ENCODE measurements at regions not wholly inside any gene's neighbourhood (a gene's known extent, or its start where the extent isn't known, plus 50 kb on each side); places are given as distances from the start of the nearest gene placed in this dataset.
"Not testable (repeated sequence)": the region's sequence is repeated elsewhere in the genome, so short reads cannot be mapped to it uniquely, and the experiment has no call there.

GRCh38 chr12:11980115-11980514 lies 90.6 kb upstream of the BCL2L14 start:
- DNase-seq: no peak

GRCh38 chr12:11981121-11981733 lies 89.5 kb upstream of the BCL2L14 start:
- no peak for DNase-seq

- DNase-seq: no peak
These were observed 86.3 kb upstream of the BCL2L14 start for GRCh38 chr12:11984417-11984816.

- no peak for DNase-seq
These were observed 84.6 kb upstream of the BCL2L14 start for GRCh38 chr12:11986165-11986564.

GRCh38 chr12:11987901-11988300 lies 82.8 kb upstream of the BCL2L14 start:
- no peak for DNase-seq

GRCh38 chr12:11991604-11992003 lies 79.1 kb upstream of the BCL2L14 start:
- DNase-seq: no peak

GRCh38 chr12:11992515-11992914 lies 78.2 kb upstream of the BCL2L14 start:
- no peak for DNase-seq

GRCh38 chr12:11998307-11998943 lies 72.3 kb upstream of the BCL2L14 start:
- not testable (repeated sequence) for DNase-seq

- no peak for DNase-seq
These were observed 71.8 kb upstream of the BCL2L14 start for GRCh38 chr12:11998944-11999315.

- DNase-seq: no peak
These were observed 67.1 kb upstream of the BCL2L14 start for GRCh38 chr12:12003609-12004008.

GRCh38 chr12:12004524-12004923 lies 66.2 kb upstream of the BCL2L14 start:
- DNase-seq: no peak

- DNase-seq: no peak
These were observed 63.6 kb upstream of the BCL2L14 start for GRCh38 chr12:12007001-12007712.

- no peak for DNase-seq
These were observed 63.0 kb upstream of the BCL2L14 start for GRCh38 chr12:12007713-12008231.

- no peak for DNase-seq
These were observed 62.4 kb upstream of the BCL2L14 start for GRCh38 chr12:12008232-12008850.

GRCh38 chr12:12008931-12009611 lies 61.7 kb upstream of the BCL2L14 start:
- DNase-seq: peak; percentile 72 to 76

- not testable (repeated sequence) for DNase-seq
These were observed 60.9 kb upstream of the BCL2L14 start for GRCh38 chr12:12009749-12010276.

GRCh38 chr12:12010277-12011039 lies 60.3 kb upstream of the BCL2L14 start:
- DNase-seq: no peak

- DNase-seq: no peak
These were observed 58.9 kb upstream of the BCL2L14 start for GRCh38 chr12:12011880-12012260.

GRCh38 chr12:12015073-12015685 lies 55.6 kb upstream of the BCL2L14 start:
- DNase-seq: no peak

- no peak for DNase-seq
These were observed 54.2 kb upstream of the BCL2L14 start for GRCh38 chr12:12016284-12017100.

All from NCI-H187 (cell line).